Endothelial cell of umbilical vein (primary cell): ENCODE measurements at regions not wholly inside any gene's neighbourhood (a gene's known extent, or its start where the extent isn't known, plus 50 kb on each side); places are given as distances from the start of the nearest gene placed in this dataset.

Experiments used
- BruUV-seq: library from RNA; stranded (reverse); fragments of 400-500 nt; replicated peaks from 2 replicates; lab custom pipeline; 2021; lab: Mats Ljungman, UMichigan
- CTCF ChIA-PET: fragments of 300-600, 350-600 bp; sonication (Branson Sonifier 250); formaldehyde crosslinking; loops from one replicate; lab custom pipeline; 2021; ENCODE audit warnings: antibody characterized with exemption, inconsistent platforms; lab: Charles Lee
- POLR2A ChIA-PET: fragments of 300-600, 350-600 bp; sonication (Branson Sonifier 250); formaldehyde crosslinking; loops from one replicate; lab custom pipeline; 2021; ENCODE audit warnings: antibody characterized with exemption, inconsistent platforms; lab: Charles Lee
- DNase-seq: peaks from one replicate; pipeline ENCODE4 v3.0.0-alpha.2; 2011; ENCODE audit warnings: low read depth, low spot score
- FAIRE-seq: peaks from 2 replicates; lab custom pipeline; 2011; peaks lifted over from hg19 to GRCh38; lab: Jason Lieb, UNC
- H2AFZ ChIP-seq: 2 replicates; pipeline ENCODE4 v1.6.0; 2012; ENCODE audit warnings: low read depth, low read length, control low read depth, inconsistent platforms
- H3K27ac ChIP-seq: 2 replicates; pipeline ENCODE4 v1.5.1; 2011; ENCODE audit warnings: low read depth, mild to moderate bottlenecking, control low read depth, low read length, moderate library complexity; ENCODE audit not compliant: insufficient read depth
- H3K27me3 ChIP-seq, 2 experiments: 2 replicates each; pipeline versions ENCODE4 v1.6.0 to v1.6.1; 2011; ENCODE audit warnings: low read length in 2 of 2, mixed read lengths in 1 of 2; ENCODE audit not compliant: control insufficient read depth in 2 of 2, insufficient read depth in 2 of 2
- H3K36me3 ChIP-seq, 2 experiments: 2 replicates in 1 of 2; 3 replicates in 1 of 2; pipeline ENCODE4 v1.5.1; 2011; ENCODE audit warnings: low read length in 2 of 2, mild to moderate bottlenecking in 1 of 2, moderate library complexity in 1 of 2; ENCODE audit not compliant: control insufficient read depth in 2 of 2, insufficient read depth in 2 of 2; ENCODE audit errors: extremely low read depth in 1 of 2
- H3K4me1 ChIP-seq: 3 replicates; pipeline ENCODE4 v1.5.1; 2011; ENCODE audit warnings: mild to moderate bottlenecking, low read length; ENCODE audit not compliant: control insufficient read depth, insufficient read depth; ENCODE audit errors: extremely low read depth
- H3K4me2 ChIP-seq: 2 replicates; pipeline ENCODE4 v1.6.1; 2011; ENCODE audit warnings: low read length, control low read depth, mixed read lengths; ENCODE audit not compliant: insufficient read depth
- H3K4me3 ChIP-seq, 3 experiments: fragments of 200-600 bp in 1 of 3; sonication (generic), shearing (Covaris generic) in 1 of 3; replicated peaks in 1 of 3; 2 replicates each; pipeline ENCODE4 v1.5.1; 2011 to 2016; ENCODE audit warnings: control low read depth in 3 of 3, low read length in 3 of 3, mild to moderate bottlenecking in 2 of 3, inconsistent platforms in 1 of 3, low read depth in 1 of 3, moderate library complexity in 1 of 3; ENCODE audit not compliant: insufficient read depth in 1 of 3
- H3K79me2 ChIP-seq: 2 replicates; pipeline ENCODE4 v1.6.0; 2012; ENCODE audit warnings: low read length, inconsistent platforms; ENCODE audit not compliant: control insufficient read depth, insufficient read depth
- H3K9ac ChIP-seq: replicated peaks from 2 replicates; pipeline ENCODE3; 2011; ENCODE audit warnings: low read length, control low read depth; ENCODE audit not compliant: insufficient read depth; ENCODE audit errors: extremely low read depth
- H3K9me1 ChIP-seq: replicated peaks from 3 replicates; pipeline ENCODE4 v1.6.0; 2011; ENCODE audit warnings: mild to moderate bottlenecking, low read length; ENCODE audit not compliant: control insufficient read depth, insufficient read depth; ENCODE audit errors: extremely low read depth
- H3K9me3 ChIP-seq: replicated peaks from 2 replicates; pipeline ENCODE4 v1.5.1; 2012; ENCODE audit warnings: low read length, inconsistent platforms; ENCODE audit not compliant: control insufficient read depth, insufficient read depth
- H4K20me1 ChIP-seq: replicated peaks from 2 replicates; pipeline ENCODE3; 2011; ENCODE audit warnings: mild to moderate bottlenecking, low read length; ENCODE audit not compliant: control insufficient read depth, insufficient read depth; ENCODE audit errors: extremely low read depth
- CTCF ChIP-seq, 2 donors: IDR thresholded peaks; 1 replicate in 1 of 2; 2 replicates in 1 of 2; pipeline ENCODE4 v1.5.1; 2011; ENCODE audit warnings: low read length in 2 of 2, mild to moderate bottlenecking in 2 of 2, moderate library complexity in 2 of 2, control low read depth in 1 of 2, inconsistent platforms in 1 of 2, low read depth in 1 of 2; ENCODE audit not compliant: insufficient read depth in 1 of 2; ENCODE audit errors: extremely low read depth in 1 of 2
- EZH2 ChIP-seq: IDR thresholded peaks from 2 replicates; pipeline ENCODE4 v1.6.1; 2012; ENCODE audit warnings: borderline replicate concordance, low read depth, mild to moderate bottlenecking, moderate library complexity, low read length, inconsistent platforms; ENCODE audit not compliant: severe bottlenecking
- FOS ChIP-seq: IDR thresholded peaks from 2 replicates; pipeline ENCODE4 v1.6.1; 2011; ENCODE audit warnings: mild to moderate bottlenecking, low read length, moderate library complexity, borderline replicate concordance; ENCODE audit not compliant: insufficient read depth
- GATA2 ChIP-seq: IDR thresholded peaks from 2 replicates; pipeline ENCODE4 v1.7.0; 2011; ENCODE audit warnings: low read depth, mild to moderate bottlenecking, moderate library complexity, mixed read lengths, low read length; ENCODE audit not compliant: insufficient read length, insufficient read depth
- JUN ChIP-seq: IDR thresholded peaks from 2 replicates; pipeline ENCODE4 v1.6.1; 2011; ENCODE audit warnings: borderline replicate concordance, low read depth; ENCODE audit not compliant: insufficient read length, insufficient read depth
- MYC ChIP-seq: IDR thresholded peaks from one replicate; pipeline ENCODE4 v1.6.1; 2011; ENCODE audit warnings: mild to moderate bottlenecking, low read depth, low read length
- POLR2A ChIP-seq: IDR thresholded peaks from 2 replicates; pipeline ENCODE4 v1.6.1; 2012; ENCODE audit warnings: low read depth, mild to moderate bottlenecking, control low read depth, low read length
- POLR2AphosphoS5 ChIP-seq: IDR thresholded peaks from 2 replicates; pipeline ENCODE4 v1.6.1; 2012; ENCODE audit warnings: low read depth, mild to moderate bottlenecking, control low read depth, low read length, moderate library complexity; ENCODE audit not compliant: insufficient read depth
- dilution Hi-C: fragments of 300-500 bp; cut with MboI; formaldehyde crosslinking; loops from one replicate; pipeline ENCODE4 v1.15.0; 2019; ENCODE audit warnings: low sequenced_read_pairs; ENCODE audit not compliant: extremely low pct_ligation_motif_present
- intact Hi-C: fragments of 100-400 bp; cut with micrococcal nuclease; formaldehyde crosslinking; loops from one replicate; pipeline ENCODE4 v1.10.0; 2022
- TF ChIP-seq, protein P1 (sequence below): IDR thresholded peaks from 2 replicates; pipeline ENCODE4 v1.6.1; 2011; ENCODE audit not compliant: insufficient read depth, insufficient read length

GRCh38 chr7:68537774-68538071, 1060.6 kb upstream of the AUTS2 start:
- H3K4me1 ChIP-seq = no peaks in the 10 kb centered on the region
- no TSS peak for BruUV-seq
- H4K20me1 ChIP-seq = no peaks in the 10 kb centered on the region
- H3K27ac ChIP-seq = no peak overlapping the region
- H3K4me2 ChIP-seq = no peak overlapping the region
- no peaks in the 10 kb centered on the region for H3K79me2 ChIP-seq
- H3K9me3 ChIP-seq = peaks cover 2% of the 10 kb centered on the region
- no peaks in the 10 kb centered on the region for H3K9me1 ChIP-seq
- H3K36me3 ChIP-seq = no peaks in the 10 kb centered on the region
- intact Hi-C loops (no loop called here), dilution Hi-C loops (no loop called here)
- H3K9ac ChIP-seq = no peak overlapping the region
- ChIA-PET POLR2A (no interaction called here), CTCF (no interaction called here)
- TF ChIP-seq GATA2 = no peak
- TF ChIP-seq CTCF (IDR thresholded peaks at IDR 0.05; ENCODE audit: extremely low read depth in 1 of 2, insufficient read depth in 1 of 2, low read depth in 1 of 2, low read length in 2 of 2) = no peak
- TF ChIP-seq, protein P1, sequence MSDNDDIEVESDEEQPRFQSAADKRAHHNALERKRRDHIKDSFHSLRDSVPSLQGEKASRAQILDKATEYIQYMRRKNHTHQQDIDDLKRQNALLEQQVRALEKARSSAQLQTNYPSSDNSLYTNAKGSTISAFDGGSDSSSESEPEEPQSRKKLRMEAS = no peak
- TF ChIP-seq EZH2 = no peak
- no peak for TF ChIP-seq JUN
- no peak for TF ChIP-seq FOS
- no peak for TF ChIP-seq POLR2AphosphoS5
- TF ChIP-seq MYC = no peak
- TF ChIP-seq POLR2A = no peak
- no peak for DNase-seq
- no peak for FAIRE-seq
- no peaks in the 10 kb centered on the region for H3K27me3 ChIP-seq
- no peak overlapping the region for H2AFZ ChIP-seq
- H3K4me3 ChIP-seq = no peak overlapping the region
